HG03045 (cell line): ENCODE measurements at regions not wholly inside any gene's neighbourhood (a gene's known extent, or its start where the extent isn't known, plus 50 kb on each side); places are given as distances from the start of the nearest gene placed in this dataset.

ENCODE experiments used
- ATAC-seq: cut with Tn5 transposase; IDR thresholded peaks from one replicate; pipeline ENCODE4 v1.9.1; 2021; ENCODE audit warnings: mild to moderate bottlenecking, moderate library complexity; ENCODE audit not compliant: unreplicated experiment

GRCh38 chr17:69761767-69762321 is 313.2 kb upstream of the KCNJ16 start:
- ATAC-seq: no peak

GRCh38 chr17:69762359-69762758 is 312.7 kb upstream of the KCNJ16 start:
- ATAC-seq: no peak

DNA sequence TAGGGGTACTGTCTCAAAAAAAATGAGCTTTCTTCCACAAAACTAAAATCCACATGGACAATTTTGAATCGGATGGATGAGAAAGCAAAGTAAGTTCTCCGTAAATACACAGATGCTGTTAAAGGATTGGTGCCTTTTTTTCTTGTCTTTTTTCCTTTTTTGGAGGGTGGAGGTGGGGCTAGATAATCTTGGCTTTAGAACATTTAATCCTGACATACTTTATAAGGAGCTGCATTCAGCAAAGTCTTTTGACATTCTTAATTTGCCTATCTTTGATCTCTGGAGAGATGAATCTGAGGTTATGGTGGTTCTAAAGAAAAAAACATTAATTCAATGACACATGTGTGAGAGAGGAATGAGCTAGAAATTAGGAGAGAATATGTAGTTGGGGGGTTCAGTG is 312.3 kb upstream of the KCNJ16 start:
- ATAC-seq: no peak

DNA sequence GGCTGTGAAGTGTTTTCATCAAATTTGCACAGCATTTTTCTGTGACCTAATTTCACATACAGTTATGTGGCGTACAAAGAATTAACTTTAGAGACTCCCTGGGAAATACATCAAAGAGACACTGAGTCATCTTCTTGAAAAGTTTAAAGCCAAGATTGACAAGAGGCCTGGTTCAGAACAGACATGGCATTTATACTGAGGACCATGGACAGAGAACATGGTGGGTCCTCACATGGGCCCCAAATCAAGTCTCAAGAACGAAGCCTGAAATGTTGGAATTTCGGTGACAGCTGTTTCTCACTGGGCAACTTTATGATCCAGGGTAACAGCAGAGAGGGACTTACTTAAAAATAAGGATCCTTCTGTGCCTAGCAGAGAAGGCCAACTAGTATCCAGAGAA is 311.5 kb upstream of the KCNJ16 start:
- no peak for ATAC-seq

DNA sequence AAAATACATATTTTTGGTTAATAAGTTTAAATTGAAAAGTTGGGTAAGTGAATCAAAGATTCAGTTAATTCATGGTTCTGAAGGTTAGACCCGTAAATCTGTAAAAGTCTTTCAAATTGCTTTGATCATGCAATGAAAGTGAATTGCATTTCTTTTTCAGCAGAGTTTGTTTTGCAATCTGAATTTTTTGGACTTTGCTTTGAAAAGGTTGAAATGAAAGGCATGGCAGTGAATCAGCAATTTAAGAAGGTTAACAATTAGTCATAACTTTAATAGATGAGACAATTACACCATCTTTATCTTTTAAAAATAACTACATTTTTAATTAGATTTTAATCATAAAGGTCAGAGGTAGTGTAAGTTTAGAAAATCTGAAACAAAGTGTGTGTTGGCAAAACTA is 310.9 kb upstream of the KCNJ16 start:
- ATAC-seq: no peak

- no peak for ATAC-seq
Measured at GRCh38 chr17:69769050-69769449, 306.0 kb upstream of the KCNJ16 start.

DNA sequence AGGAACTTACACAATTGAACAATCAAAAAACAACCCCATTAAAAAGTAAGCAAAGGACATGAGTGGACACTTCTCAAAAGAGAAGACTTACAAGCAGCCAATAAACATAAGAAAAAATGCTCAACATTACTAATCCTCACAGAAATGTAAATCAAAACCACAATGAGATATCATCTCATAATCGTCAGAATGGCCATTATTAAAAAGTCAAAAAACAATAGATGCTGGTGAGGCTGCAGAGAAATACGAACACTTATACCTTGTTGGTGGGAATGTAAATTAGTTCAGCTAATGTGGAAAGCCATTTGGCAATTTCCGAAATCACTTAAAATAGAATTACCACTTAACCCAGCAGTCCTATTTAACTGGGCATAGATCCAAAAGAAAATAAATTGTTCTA is 301.9 kb upstream of the KCNJ16 start:
- no peak for ATAC-seq

- no peak for ATAC-seq
Measured at GRCh38 chr17:69779378-69780214, 295.4 kb upstream of the KCNJ16 start.

GRCh38 chr17:69783865-69784264 is 291.2 kb upstream of the KCNJ16 start:
- no peak for ATAC-seq

GRCh38 chr17:69788957-69789356 is 286.1 kb upstream of the KCNJ16 start:
- no peak for ATAC-seq

DNA sequence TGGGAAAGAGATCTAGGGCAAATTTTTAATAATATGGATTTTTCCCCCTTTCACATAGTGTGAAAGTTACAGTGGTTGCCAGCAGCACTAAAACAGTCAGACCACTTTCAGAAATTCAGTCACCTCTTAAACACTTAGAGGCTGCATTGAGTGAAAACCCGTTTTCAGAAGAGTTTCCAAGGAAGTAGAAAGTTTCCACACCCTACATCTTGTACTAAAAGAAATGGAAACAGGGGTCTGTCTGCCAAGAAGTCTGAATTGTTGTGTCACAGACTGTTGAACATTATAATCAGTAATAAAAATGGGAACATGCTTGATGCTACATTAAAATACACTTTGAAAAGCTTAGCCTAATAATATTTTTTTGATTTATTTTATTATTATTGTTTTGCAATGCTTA is 278.9 kb upstream of the KCNJ16 start:
- ATAC-seq: no peak

DNA sequence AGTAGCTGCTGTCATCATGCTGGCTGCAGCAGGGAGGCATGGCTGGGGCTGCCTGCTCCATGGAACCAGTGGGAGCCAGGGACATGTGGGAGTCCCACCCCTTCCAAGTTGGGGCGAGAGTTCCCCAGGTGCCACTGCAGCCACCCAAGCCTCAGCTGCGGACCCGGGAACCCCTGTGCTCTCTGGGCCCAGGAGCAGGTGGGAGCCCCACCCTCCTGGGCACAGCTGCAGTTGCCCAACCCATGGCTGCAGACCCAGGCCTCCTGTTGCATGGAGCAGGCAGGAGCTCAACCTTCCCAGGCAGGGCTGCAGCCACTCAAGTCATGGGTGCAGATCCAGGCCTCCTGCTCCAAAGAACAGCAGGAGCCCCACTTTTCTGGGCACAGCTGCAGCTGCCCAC is 274.2 kb upstream of the KCNJ16 start:
- ATAC-seq: no peak

DNA sequence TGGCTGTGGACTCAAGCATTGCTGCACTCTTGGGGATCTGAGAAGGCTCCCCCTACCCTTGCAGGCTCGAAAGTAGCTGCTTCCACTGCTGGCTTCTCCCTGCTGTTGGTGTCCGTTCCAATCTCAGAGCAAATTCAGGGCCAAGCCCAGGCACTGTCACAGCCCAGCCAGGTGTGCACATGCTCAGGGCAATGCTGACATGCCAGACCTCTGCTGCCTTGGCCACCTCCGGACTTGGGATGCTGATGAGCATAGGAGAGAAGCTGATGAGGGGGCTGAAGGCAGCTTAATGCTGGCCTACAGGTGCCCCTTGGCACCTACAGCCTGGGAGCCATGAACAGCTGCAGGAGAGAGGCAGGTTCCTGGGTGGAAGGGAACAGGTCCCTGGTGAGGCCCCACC is 273.7 kb upstream of the KCNJ16 start:
- ATAC-seq: no peak

DNA sequence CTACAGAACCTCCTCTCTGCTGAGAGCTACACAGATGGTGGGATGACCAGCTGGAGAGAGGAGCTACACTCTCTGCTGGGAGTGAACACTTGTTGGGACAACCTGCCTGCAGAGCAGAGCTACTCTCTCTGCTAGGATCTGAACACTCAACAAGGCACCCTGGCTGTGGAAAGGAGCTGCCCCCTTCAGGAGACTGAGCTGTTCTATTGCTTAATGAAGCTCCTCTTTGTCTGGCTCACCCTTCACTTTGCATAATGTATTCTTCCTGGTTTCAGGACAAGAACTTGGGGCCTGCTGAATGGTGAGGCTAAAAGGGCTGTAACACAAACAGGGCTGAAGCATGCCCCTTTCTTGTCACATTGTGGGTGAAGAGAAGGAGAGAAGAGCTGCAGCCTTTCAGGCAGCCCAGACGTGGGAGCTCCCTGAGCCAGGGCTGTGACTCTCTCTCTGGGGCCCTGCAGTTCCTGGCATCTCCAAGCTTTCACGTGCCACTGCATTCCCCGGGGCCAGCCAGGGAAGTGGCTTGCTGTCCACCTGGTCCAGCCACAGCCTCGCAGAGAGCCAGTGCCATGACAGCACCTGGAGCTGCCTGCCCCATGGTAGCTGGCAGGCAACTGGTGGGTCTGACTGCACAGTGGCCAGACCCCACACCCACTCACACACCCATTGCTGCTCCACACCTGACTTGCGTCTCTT is 272.8 kb upstream of the KCNJ16 start:
- no peak for ATAC-seq

DNA sequence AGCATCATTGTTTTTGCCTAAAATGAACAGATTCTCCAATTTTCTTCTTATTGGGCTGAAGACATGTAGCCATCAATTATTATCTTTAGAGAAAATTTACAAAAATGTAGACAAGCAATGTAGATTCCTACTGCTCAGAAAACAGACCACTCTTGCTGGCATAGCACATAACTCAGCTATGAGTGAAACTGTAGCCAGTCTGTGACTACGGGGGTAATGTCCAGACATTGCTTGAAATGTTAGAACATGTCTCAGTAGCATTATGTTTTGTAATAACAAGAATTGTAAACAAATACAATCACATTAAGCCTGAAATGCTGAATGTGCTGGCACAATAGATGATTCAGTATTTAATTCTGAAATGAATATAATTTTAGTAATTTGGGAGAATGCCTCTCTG is 265.7 kb upstream of the KCNJ16 start:
- no peak for ATAC-seq

GRCh38 chr17:69810326-69810965 is 264.6 kb upstream of the KCNJ16 start:
- no peak for ATAC-seq

DNA sequence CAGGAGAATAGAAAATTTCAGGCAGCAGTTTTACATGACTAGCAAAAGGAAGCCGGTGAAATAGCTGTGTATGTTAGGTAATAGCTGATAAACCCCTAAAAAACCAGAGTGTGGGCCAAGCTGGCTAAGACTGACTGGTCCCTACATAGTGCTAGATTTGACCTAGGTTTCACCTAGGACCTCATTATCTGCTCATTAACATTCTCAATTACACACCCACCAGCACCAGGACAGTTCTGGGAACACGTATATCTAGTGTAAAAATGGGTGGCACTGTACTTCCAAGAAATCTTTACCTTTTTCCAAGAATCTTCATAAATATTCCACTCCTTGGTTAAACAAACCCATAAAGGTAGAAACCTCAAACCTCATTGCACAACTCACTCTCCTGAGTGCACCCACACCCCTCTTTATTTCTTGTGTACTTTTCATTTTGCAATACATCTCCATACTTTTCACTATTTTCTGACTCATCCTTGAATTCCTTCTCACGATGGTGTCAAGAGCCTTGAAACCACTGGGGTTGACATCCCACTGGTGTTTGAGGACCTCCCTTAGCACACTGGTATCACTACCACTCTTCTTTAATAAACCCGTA is 262.7 kb upstream of the KCNJ16 start:
- no peak for ATAC-seq

DNA sequence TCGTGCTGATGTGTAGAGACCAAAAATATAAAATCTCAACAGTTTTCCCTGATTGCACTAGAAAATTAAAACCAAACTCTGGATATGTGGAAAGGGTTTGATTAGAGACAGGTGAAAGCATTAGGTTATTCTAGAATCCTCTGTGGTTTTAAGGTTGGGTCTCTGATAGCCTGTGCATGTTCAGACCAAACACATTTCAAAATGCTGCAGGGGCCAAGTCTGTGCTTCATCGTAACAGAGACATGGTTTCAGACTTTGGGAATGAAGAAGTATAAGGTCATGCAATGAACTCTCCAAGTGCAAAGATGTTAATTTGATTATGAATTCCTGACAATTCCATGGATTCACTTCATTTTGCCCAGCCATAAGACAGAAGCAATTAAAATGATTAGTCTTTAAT is 261.0 kb upstream of the KCNJ16 start:
- ATAC-seq: no peak

- ATAC-seq: no peak
Measured at GRCh38 chr17:69815406-69815805, 259.6 kb upstream of the KCNJ16 start.

DNA sequence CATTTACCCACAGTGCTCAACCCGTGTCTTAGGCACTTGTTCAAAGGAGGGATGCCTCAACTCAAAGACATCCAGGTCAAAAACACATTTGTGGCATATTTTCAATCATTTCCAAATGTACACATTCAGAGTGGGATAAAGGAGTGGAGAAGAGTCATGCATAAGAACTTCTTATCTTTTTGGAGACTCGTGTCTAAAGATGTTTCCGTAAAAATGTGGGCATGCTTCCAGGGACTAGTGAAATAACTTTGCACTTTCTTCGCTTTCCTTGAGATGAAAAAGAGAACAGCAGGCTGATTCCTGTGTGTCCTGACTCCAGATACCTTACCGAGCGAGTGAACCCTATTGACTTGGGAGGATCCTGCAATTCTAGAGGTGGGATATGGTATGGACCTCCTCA is 256.6 kb upstream of the KCNJ16 start:
- ATAC-seq: no peak

GRCh38 chr17:69819316-69820087 is 255.5 kb upstream of the KCNJ16 start:
- no peak for ATAC-seq
